ENCODE measurements at regions not wholly inside any gene's neighbourhood (a gene's known extent, or its start where the extent isn't known, plus 50 kb on each side); places are given as distances from the start of the nearest gene placed in this dataset.

- Mint-ChIP-seq H3K4me1 (no peaks in the 10 kb centered on the region), H3K27ac (no peak overlapping the region), H3K27me3 (peaks cover 3% of the 10 kb centered on the region), H3K4me3 (no peak overlapping the region), H3K9me3 (ENCODE audit: insufficient read depth) (no peaks in the 10 kb centered on the region)
- Histone ChIP-seq H2AFZ (ENCODE audit: insufficient read depth, low read depth, low read length, poor library complexity, severe bottlenecking) (no peak overlapping the region), H3K4me2 (replicated peaks; ENCODE audit: low read depth, low read length, poor library complexity, severe bottlenecking) (no peak overlapping the region), H3K79me2 (ENCODE audit: control insufficient read depth, insufficient read depth, low read length) (no peaks in the 10 kb centered on the region), H3K4me1 (ENCODE audit: control insufficient read depth in 2 of 2, insufficient read depth in 2 of 2, low read length in 2 of 2) (no peaks in the 10 kb centered on the region), H3K36me3 (replicated peaks in 1 of 2; ENCODE audit: control extremely low read depth in 1 of 2, control insufficient read depth in 1 of 2, extremely low read depth in 1 of 2, insufficient read depth in 2 of 2, low read length in 1 of 2) (no peaks in the 10 kb centered on the region), H3K9me3 (ENCODE audit: control extremely low read depth in 1 of 3, control insufficient read depth in 2 of 3, insufficient read depth in 1 of 3, low read length in 2 of 3) (peaks cover 0 to 29% (median 0%) of the 10 kb centered on the region in 3 donors), H3K27me3 (replicated peaks in 1 of 4; ENCODE audit: control extremely low read depth in 1 of 4, control insufficient read depth in 3 of 4, insufficient read depth in 4 of 4, low read length in 3 of 4) (no peaks in the 10 kb centered on the region), H4K20me1 (ENCODE audit: control insufficient read depth, insufficient read depth, low read length, poor library complexity, severe bottlenecking) (no peaks in the 10 kb centered on the region), H3K4me3 (ENCODE audit: control extremely low read depth in 1 of 5, extremely low read depth in 1 of 5, insufficient read depth in 1 of 5, low read depth in 2 of 5, low read length in 4 of 5) (no peak overlapping the region), H3K9ac (ENCODE audit: low read length) (no peak overlapping the region), H3K27ac (ENCODE audit: low read length in 2 of 2) (no peak overlapping the region)
- TF ChIP-seq EZH2 (IDR thresholded peaks at IDR 0.05; ENCODE audit: borderline replicate concordance, insufficient read depth, low read depth, low read length, poor library complexity, severe bottlenecking): no peak
- TF ChIP-seq CTCF (IDR thresholded peaks at IDR 0.05): no peak
- no peak for DNase-seq
- no peak for ATAC-seq (ENCODE audit: low read depth)
- ChIA-PET CTCF (no interaction called here), POLR2A (no interaction called here)
- intact Hi-C loops (cut with micrococcal nuclease): no loop called here
- WGBS (ENCODE audit: insufficient coverage): 77% methylated on average over 4 of the region's 5 CpGs
These were observed 267.9 kb downstream of the CBLN1 start for GRCh38 chr16:49013727-49014080.

GRCh38 chr16:49012961-49013726 lies 268.5 kb downstream of the CBLN1 start:
- H3K4me2 ChIP-seq (replicated peaks; ENCODE audit: low read depth, low read length, poor library complexity, severe bottlenecking): no peak overlapping the region
- H3K4me3 ChIP-seq (ENCODE audit: control extremely low read depth in 1 of 5, extremely low read depth in 1 of 5, insufficient read depth in 1 of 5, low read depth in 2 of 5, low read length in 4 of 5): no peak overlapping the region
- H3K27ac Mint-ChIP-seq: no peak overlapping the region
- intact Hi-C loops (cut with micrococcal nuclease): no loop called here
- peaks cover 0 to 29% (median 0%) of the 10 kb centered on the region in 3 donors for H3K9me3 ChIP-seq (ENCODE audit: control extremely low read depth in 1 of 3, control insufficient read depth in 2 of 3, insufficient read depth in 1 of 3, low read length in 2 of 3)
- no peaks in the 10 kb centered on the region for H3K79me2 ChIP-seq (ENCODE audit: control insufficient read depth, insufficient read depth, low read length)
- H3K27ac ChIP-seq (ENCODE audit: low read length in 2 of 2): no peak overlapping the region
- ChIA-PET CTCF (no interaction called here), POLR2A (no interaction called here)
- 76% methylated on average over 20 of the region's 21 CpGs for WGBS (ENCODE audit: insufficient coverage)
- DNase-seq: no peak
- H3K4me1 ChIP-seq (ENCODE audit: control insufficient read depth in 2 of 2, insufficient read depth in 2 of 2, low read length in 2 of 2): no peaks in the 10 kb centered on the region
- H3K4me1 Mint-ChIP-seq: no peaks in the 10 kb centered on the region
- no peaks in the 10 kb centered on the region for H3K9me3 Mint-ChIP-seq (ENCODE audit: insufficient read depth)
- H2AFZ ChIP-seq (ENCODE audit: insufficient read depth, low read depth, low read length, poor library complexity, severe bottlenecking): no peak overlapping the region
- no peaks in the 10 kb centered on the region for H3K27me3 Mint-ChIP-seq
- H3K27me3 ChIP-seq (replicated peaks in 1 of 4; ENCODE audit: control extremely low read depth in 1 of 4, control insufficient read depth in 3 of 4, insufficient read depth in 4 of 4, low read length in 3 of 4): no peaks in the 10 kb centered on the region
- H3K36me3 ChIP-seq (replicated peaks in 1 of 2; ENCODE audit: control extremely low read depth in 1 of 2, control insufficient read depth in 1 of 2, extremely low read depth in 1 of 2, insufficient read depth in 2 of 2, low read length in 1 of 2): no peaks in the 10 kb centered on the region
- no peak for TF ChIP-seq EZH2 (IDR thresholded peaks at IDR 0.05; ENCODE audit: borderline replicate concordance, insufficient read depth, low read depth, low read length, poor library complexity, severe bottlenecking)
- no peak for TF ChIP-seq CTCF (IDR thresholded peaks at IDR 0.05)
- no peaks in the 10 kb centered on the region for H4K20me1 ChIP-seq (ENCODE audit: control insufficient read depth, insufficient read depth, low read length, poor library complexity, severe bottlenecking)
- no peak overlapping the region for H3K4me3 Mint-ChIP-seq
- no peak overlapping the region for H3K9ac ChIP-seq (ENCODE audit: low read length)
- no peak for ATAC-seq (ENCODE audit: low read depth)

Data from B cell (primary cell).